ENCODE measurements at regions not wholly inside any gene's neighbourhood (a gene's known extent, or its start where the extent isn't known, plus 50 kb on each side); places are given as distances from the start of the nearest gene placed in this dataset.

DNA sequence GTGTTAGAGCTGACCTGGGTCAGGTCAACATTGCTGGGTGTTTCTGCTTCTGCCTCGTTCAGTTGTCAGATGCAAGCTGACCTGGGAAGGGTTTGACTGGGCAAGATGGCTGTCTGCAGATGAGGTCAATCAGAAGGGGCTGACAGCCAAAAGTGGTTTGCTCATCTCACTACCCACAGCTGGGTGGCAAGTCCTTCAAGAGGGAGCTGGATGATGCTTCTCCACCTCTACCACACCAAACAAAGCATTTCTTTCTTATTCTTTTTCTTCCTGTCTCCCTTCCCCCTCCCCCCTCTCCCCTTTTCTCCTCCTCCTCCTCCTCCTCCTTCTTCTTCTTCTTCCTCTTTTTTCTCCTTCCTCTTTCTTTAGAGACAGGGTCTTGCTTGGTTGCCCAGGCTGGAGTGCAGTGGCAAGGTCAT is 268.2 kb upstream of the PLEKHG7 start:
- H3K79me2 ChIP-seq (ENCODE audit: low read depth), result no peaks in the 10 kb centered on the region
- no peaks in the 10 kb centered on the region for H3K27me3 ChIP-seq (ENCODE audit: insufficient read depth, low read depth)
- no peak overlapping the region for H2AFZ ChIP-seq
- BruUV-seq (replicated peaks), result no TSS peak
- intact Hi-C loops (cut with micrococcal nuclease; ENCODE audit: unreplicated experiment), result no loop called here
- peaks cover 7% of the 10 kb centered on the region; the same call in 1 of the 2 replicates for H3F3A ChIP-seq (ENCODE audit: insufficient read depth, low read depth)
- no peak overlapping the region for H3K27ac ChIP-seq
- no peaks in the 10 kb centered on the region for H3K36me3 ChIP-seq (ENCODE audit: low read depth)
- H3K9me3 ChIP-seq (ENCODE audit: insufficient read depth, low read depth), result no peaks in the 10 kb centered on the region
- no peaks in the 10 kb centered on the region for H3K9me2 ChIP-seq (ENCODE audit: insufficient read depth)
- TF ChIP-seq EZH2 (IDR thresholded peaks at IDR 0.05; ENCODE audit: low read depth), result no peak
- TF ChIP-seq, protein P1, sequence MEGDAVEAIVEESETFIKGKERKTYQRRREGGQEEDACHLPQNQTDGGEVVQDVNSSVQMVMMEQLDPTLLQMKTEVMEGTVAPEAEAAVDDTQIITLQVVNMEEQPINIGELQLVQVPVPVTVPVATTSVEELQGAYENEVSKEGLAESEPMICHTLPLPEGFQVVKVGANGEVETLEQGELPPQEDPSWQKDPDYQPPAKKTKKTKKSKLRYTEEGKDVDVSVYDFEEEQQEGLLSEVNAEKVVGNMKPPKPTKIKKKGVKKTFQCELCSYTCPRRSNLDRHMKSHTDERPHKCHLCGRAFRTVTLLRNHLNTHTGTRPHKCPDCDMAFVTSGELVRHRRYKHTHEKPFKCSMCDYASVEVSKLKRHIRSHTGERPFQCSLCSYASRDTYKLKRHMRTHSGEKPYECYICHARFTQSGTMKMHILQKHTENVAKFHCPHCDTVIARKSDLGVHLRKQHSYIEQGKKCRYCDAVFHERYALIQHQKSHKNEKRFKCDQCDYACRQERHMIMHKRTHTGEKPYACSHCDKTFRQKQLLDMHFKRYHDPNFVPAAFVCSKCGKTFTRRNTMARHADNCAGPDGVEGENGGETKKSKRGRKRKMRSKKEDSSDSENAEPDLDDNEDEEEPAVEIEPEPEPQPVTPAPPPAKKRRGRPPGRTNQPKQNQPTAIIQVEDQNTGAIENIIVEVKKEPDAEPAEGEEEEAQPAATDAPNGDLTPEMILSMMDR (conservative IDR thresholded peaks at IDR 0.05), result no peak
- DNase-seq, result no peak
- no peak overlapping the region for H3K4me3 ChIP-seq
- no peaks in the 10 kb centered on the region for H4K20me1 ChIP-seq (ENCODE audit: insufficient read depth)
- H3K4me2 ChIP-seq, result no peak overlapping the region
- ChIA-PET CTCF (no interaction called here), POLR2A (ENCODE audit: unreplicated experiment) (no interaction called here)
- H3K4me1 ChIP-seq (replicated peaks; ENCODE audit: insufficient read depth), result peaks cover 2% of the 10 kb centered on the region

- H3K4me1 ChIP-seq (replicated peaks; ENCODE audit: insufficient read depth), result no peaks in the 10 kb centered on the region
- H3K36me3 ChIP-seq (ENCODE audit: low read depth), result no peaks in the 10 kb centered on the region
- no peak overlapping the region for H2AFZ ChIP-seq
- no peaks in the 10 kb centered on the region for H3K27me3 ChIP-seq (ENCODE audit: insufficient read depth, low read depth)
- no TSS peak for BruUV-seq (replicated peaks)
- no peak for DNase-seq
- intact Hi-C loops (cut with micrococcal nuclease; ENCODE audit: unreplicated experiment), result no loop called here
- no peak overlapping the region for H3K4me3 ChIP-seq
- TF ChIP-seq, protein P1 (conservative IDR thresholded peaks at IDR 0.05), result no peak
- TF ChIP-seq EZH2 (IDR thresholded peaks at IDR 0.05; ENCODE audit: low read depth), result no peak
- H3F3A ChIP-seq (ENCODE audit: insufficient read depth, low read depth), result no peaks in the 10 kb centered on the region
- no peaks in the 10 kb centered on the region for H3K9me3 ChIP-seq (ENCODE audit: insufficient read depth, low read depth)
- CTCF ChIA-PET, result no interaction called here
- POLR2A ChIA-PET (ENCODE audit: unreplicated experiment), result interaction anchor here (0.6 to 0.7 kb wide), 2 partner anchors 119 to 538 kb away, joined by 3 to 4 read pairs; no protein-coding TSS in a partner anchor
- no peaks in the 10 kb centered on the region for H3K79me2 ChIP-seq (ENCODE audit: low read depth)
- H3K9me2 ChIP-seq (ENCODE audit: insufficient read depth), result no peaks in the 10 kb centered on the region
- H4K20me1 ChIP-seq (ENCODE audit: insufficient read depth), result no peaks in the 10 kb centered on the region
- H3K4me2 ChIP-seq, result no peak overlapping the region
- no peak overlapping the region for H3K27ac ChIP-seq
These were observed 269.9 kb upstream of the PLEKHG7 start for GRCh38 chr12:92432724-92433441.

DNA sequence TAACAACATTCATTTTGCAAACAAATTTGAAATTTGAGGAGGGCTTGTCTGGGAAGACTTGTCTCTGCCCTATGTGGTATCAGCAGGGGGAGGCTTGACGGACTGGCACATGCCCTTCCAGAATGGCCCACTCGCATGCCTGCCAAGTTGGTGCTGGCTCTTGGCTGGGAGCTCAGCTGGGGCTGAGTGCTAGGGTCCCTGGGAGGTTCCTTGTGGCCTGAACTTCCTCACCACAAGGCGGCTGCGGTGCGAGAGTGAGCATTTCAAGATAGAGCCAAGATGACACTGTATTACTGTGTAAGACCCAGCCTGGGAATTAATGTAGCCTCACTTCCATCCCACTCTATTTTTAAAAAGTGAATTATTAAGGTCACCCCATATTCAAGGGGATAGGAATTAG is 271.6 kb upstream of the PLEKHG7 start:
- no peaks in the 10 kb centered on the region for H3K36me3 ChIP-seq (ENCODE audit: low read depth)
- H3K79me2 ChIP-seq (ENCODE audit: low read depth), result no peaks in the 10 kb centered on the region
- ChIA-PET POLR2A (ENCODE audit: unreplicated experiment) (no interaction called here), CTCF (no interaction called here)
- intact Hi-C loops (cut with micrococcal nuclease; ENCODE audit: unreplicated experiment), result no loop called here
- no peak overlapping the region for H2AFZ ChIP-seq
- TF ChIP-seq EZH2 (IDR thresholded peaks at IDR 0.05; ENCODE audit: low read depth), result no peak
- TF ChIP-seq, protein P1 (conservative IDR thresholded peaks at IDR 0.05), result no peak
- no peak overlapping the region for H3K27ac ChIP-seq
- no TSS peak for BruUV-seq (replicated peaks)
- H3F3A ChIP-seq (ENCODE audit: insufficient read depth, low read depth), result no peaks in the 10 kb centered on the region
- no peaks in the 10 kb centered on the region for H3K9me2 ChIP-seq (ENCODE audit: insufficient read depth)
- no peak for DNase-seq
- no peak overlapping the region for H3K4me3 ChIP-seq
- no peaks in the 10 kb centered on the region for H3K27me3 ChIP-seq (ENCODE audit: insufficient read depth, low read depth)
- H3K9me3 ChIP-seq (ENCODE audit: insufficient read depth, low read depth), result no peaks in the 10 kb centered on the region
- H3K4me1 ChIP-seq (replicated peaks; ENCODE audit: insufficient read depth), result no peaks in the 10 kb centered on the region; the same call in 1 of the 2 replicates
- no peaks in the 10 kb centered on the region for H4K20me1 ChIP-seq (ENCODE audit: insufficient read depth)
- H3K4me2 ChIP-seq, result no peak overlapping the region
